K562 (cell line): ENCODE measurements at regions not wholly inside any gene's neighbourhood (a gene's known extent, or its start where the extent isn't known, plus 50 kb on each side); places are given as distances from the start of the nearest gene placed in this dataset.

Experiments
- ATAC-seq: fragments of 200-7000 bp; cut with Tn5 transposase; 3 replicates; pipeline ENCODE4 v1.9.1; 2020; ENCODE audit warnings: moderate library complexity
- BruUV-seq: library from RNA; stranded (reverse); fragments of 400-500 nt; replicated peaks from 2 replicates; lab custom pipeline; 2021; lab: Mats Ljungman, UMichigan
- CTCF ChIA-PET: fragments of 300-600 bp; formaldehyde crosslinking; extraction: SDS; loops from one replicate; lab custom pipeline; 2021; ENCODE audit warnings: low intra/inter-chr PET ratio; lab: Yijun Ruan, JAX
- POLR2A ChIA-PET: fragments of 300-600, 350-650 bp; sonication (Branson Sonifier 250); formaldehyde crosslinking; extraction: SDS; loops from one replicate; lab custom pipeline; 2021; ENCODE audit warnings: antibody characterized with exemption, inconsistent platforms; lab: Yijun Ruan, JAX
- DNase-seq, 4 experiments: peaks; one replicate each; pipeline versions ENCODE4 v3.0.0 to v3.0.0-alpha.2; 2011 to 2018; ENCODE audit warnings: low spot score in 3 of 4, mixed read lengths in 3 of 4; ENCODE audit errors: extremely low read depth in 1 of 4
- FAIRE-seq: peaks from 2 replicates; lab custom pipeline; 2011; peaks lifted over from hg19 to GRCh38; lab: Jason Lieb, UNC
- H2AFZ ChIP-seq: 2 replicates; pipeline ENCODE4 v1.6.0; 2011; ENCODE audit warnings: low read depth, low read length, control low read depth, inconsistent platforms
- H3K27ac ChIP-seq: fragments of 200-600 bp; 3 replicates; pipeline ENCODE4 v1.8.0; 2011; ENCODE audit warnings: low read depth, mild to moderate bottlenecking, control low read depth, inconsistent platforms, low read length, moderate library complexity, mixed read lengths; ENCODE audit errors: extremely low read depth
- H3K27me3 ChIP-seq, 2 experiments: fragments of 300-600 bp in 1 of 2; 2 replicates in 1 of 2; 3 replicates in 1 of 2; pipeline versions ENCODE4 v1.6.0 to v1.8.0; 2011; ENCODE audit warnings: inconsistent platforms in 2 of 2, low read length in 2 of 2, mild to moderate bottlenecking in 1 of 2, mixed read lengths in 1 of 2, moderate library complexity in 1 of 2; ENCODE audit not compliant: control insufficient read depth in 2 of 2, insufficient read depth in 2 of 2
- H3K36me3 ChIP-seq: fragments of 300-600 bp; 3 replicates; pipeline ENCODE4 v1.8.0; 2011; ENCODE audit warnings: mild to moderate bottlenecking, low read length, inconsistent platforms; ENCODE audit not compliant: control insufficient read depth, insufficient read depth
- H3K4me1 ChIP-seq, 2 experiments: fragments of 200-600 bp in 1 of 2; replicated peaks in 1 of 2; 2 replicates in 1 of 2; 3 replicates in 1 of 2; pipeline versions ENCODE4 v1.5.1 to v1.8.0; 2011; ENCODE audit warnings: inconsistent platforms in 2 of 2, low read length in 2 of 2, mild to moderate bottlenecking in 1 of 2, mixed read lengths in 1 of 2, moderate library complexity in 1 of 2; ENCODE audit not compliant: control insufficient read depth in 2 of 2, insufficient read depth in 2 of 2
- H3K4me2 ChIP-seq: 2 replicates; pipeline ENCODE4 v1.6.1; 2011; ENCODE audit warnings: low read length, control low read depth, inconsistent platforms, mixed read lengths; ENCODE audit not compliant: insufficient read depth
- H3K4me3 ChIP-seq: fragments of 200-600 bp; sonication (generic), shearing (Covaris generic); 2 replicates; pipeline ENCODE4 v1.5.1; 2016; ENCODE audit warnings: control low read depth, inconsistent platforms
- H3K79me2 ChIP-seq: fragments of 200-600 bp; 3 replicates; pipeline ENCODE4 v1.8.0; 2011; ENCODE audit warnings: low read length, inconsistent platforms; ENCODE audit not compliant: control insufficient read depth, insufficient read depth
- H3K9ac ChIP-seq, 2 experiments: 2 replicates each; pipeline versions ENCODE4 v1.6.0 to v1.6.1; 2011; ENCODE audit warnings: low read depth in 2 of 2, low read length in 2 of 2, control low read depth in 1 of 2, inconsistent platforms in 1 of 2, mild to moderate bottlenecking in 1 of 2, mixed read lengths in 1 of 2; ENCODE audit not compliant: insufficient read depth in 1 of 2
- H3K9me1 ChIP-seq: one replicate; pipeline ENCODE4 v1.6.0; 2011; ENCODE audit warnings: inconsistent platforms, mild to moderate bottlenecking, low read length, moderate library complexity; ENCODE audit not compliant: control insufficient read depth, insufficient read depth
- H3K9me3 ChIP-seq: replicated peaks from 2 replicates; pipeline ENCODE4 v1.5.1; 2011; ENCODE audit warnings: low read depth, low read length, inconsistent platforms; ENCODE audit not compliant: control insufficient read depth, insufficient read depth
- H4K20me1 ChIP-seq: replicated peaks from 2 replicates; pipeline ENCODE4 v1.6.1; 2011; ENCODE audit warnings: low read length, inconsistent platforms, mixed read lengths; ENCODE audit not compliant: control insufficient read depth, insufficient read depth
- CBFA2T3 ChIP-seq: fragments of 450-650 bp; IDR thresholded peaks from 2 replicates; pipeline ENCODE4 v1.6.1; 2017
- MAX ChIP-seq: sonication (generic); formaldehyde crosslinking; IDR thresholded peaks from 2 replicates; pipeline ENCODE4 v1.9.0; 2022; ENCODE audit warnings: mild to moderate bottlenecking, missing genetic modification reagents
- NBN ChIP-seq: fragments of 450-650 bp; IDR thresholded peaks from 2 replicates; pipeline ENCODE4 v1.6.1; 2016; ENCODE audit warnings: low read depth, mild to moderate bottlenecking
- NCOA1 ChIP-seq: fragments of 450-650 bp; IDR thresholded peaks from 2 replicates; pipeline ENCODE4 v1.6.1; 2016; ENCODE audit warnings: low read depth
- NR4A1 ChIP-seq, 2 experiments: fragments of 250-450 bp in 1 of 2; fragments of 450-650 bp in 1 of 2; sonication (Bioruptor Pico) in 1 of 2; IDR thresholded peaks; 2 replicates each; pipeline versions ENCODE4 v1.4.0 to v1.6.1; 2016 to 2020; ENCODE audit warnings: mild to moderate bottlenecking in 2 of 2, missing compliant biosample characterization in 1 of 2, missing genetic modification characterization in 1 of 2, moderate library complexity in 1 of 2
- POLR2AphosphoS2 ChIP-seq: IDR thresholded peaks from 2 replicates; pipeline ENCODE4 v1.6.1; 2012; ENCODE audit warnings: low read length, improper control_type of control experiment
- RBM22 ChIP-seq: fragments of 200-400 bp; formaldehyde crosslinking; IDR thresholded peaks from 2 replicates; pipeline ENCODE4 v1.6.1; 2018; ENCODE audit warnings: low read length, low read depth; ENCODE audit not compliant: poor library complexity, severe bottlenecking
- RBM25 ChIP-seq: fragments of 200-400 bp; formaldehyde crosslinking; IDR thresholded peaks from 2 replicates; pipeline ENCODE4 v1.6.1; 2018; ENCODE audit warnings: low read length, low read depth, moderate library complexity; ENCODE audit not compliant: severe bottlenecking
- TGIF2 ChIP-seq: sonication (generic); formaldehyde crosslinking; IDR thresholded peaks from 2 replicates; pipeline ENCODE4 v1.8.1; 2022; ENCODE audit warnings: mild to moderate bottlenecking, missing genetic modification reagents, moderate library complexity
- ZBTB5 ChIP-seq: fragments of 450-650 bp; IDR thresholded peaks from 2 replicates; pipeline ENCODE4 v1.6.1; 2017; ENCODE audit warnings: antibody characterized with exemption
- ZHX1 ChIP-seq: fragments of 150-350 bp; conservative IDR thresholded peaks from 2 replicates; pipeline ENCODE4 v1.6.1; 2014; ENCODE audit warnings: low read length
- ZNF280A ChIP-seq: fragments of 450-650 bp; IDR thresholded peaks from 2 replicates; pipeline ENCODE4 v1.6.1; 2018; ENCODE audit warnings: mild to moderate bottlenecking, low read depth; ENCODE audit not compliant: partially characterized antibody
- ZNF282 ChIP-seq: sonication (generic); formaldehyde crosslinking; IDR thresholded peaks from 2 replicates; pipeline ENCODE4 v1.8.1; 2023; ENCODE audit warnings: missing genetic modification reagents
- ZNF347 ChIP-seq: fragments of 450-650 bp; formaldehyde crosslinking; IDR thresholded peaks from 2 replicates; pipeline ENCODE4 v1.4.0; 2020; ENCODE audit warnings: low read depth, mild to moderate bottlenecking, moderate library complexity
- ZNF41 ChIP-seq: fragments of 250-450 bp; sonication (Bioruptor Pico); conservative IDR thresholded peaks from 2 replicates; pipeline ENCODE4 v1.4.0; 2020; ENCODE audit warnings: mild to moderate bottlenecking
- WGBS: fragments of 100-300 bp; shearing (Covaris generic); methylation state at CpG from one replicate; pipeline ENCODE4 v1.1.6; 2016; ENCODE audit warnings: low coverage, mixed read lengths; ENCODE audit not compliant: insufficient coverage; ENCODE audit errors: missing lambda C conversion rate; 5-methylcytosine and 5-hydroxymethylcytosine counted together
- in situ Hi-C: fragments of 300-500 bp; cut with MboI; formaldehyde crosslinking; loops from 4 replicates; pipeline ENCODE4 v1.15.0; 2018; ENCODE audit warnings: inconsistent platforms, mixed read lengths
- intact Hi-C: fragments of 100-400 bp; cut with micrococcal nuclease; formaldehyde crosslinking; loops from 2 replicates; pipeline ENCODE4 v1.14.2; 2022

- no peak for TF ChIP-seq ZHX1
- no peak for TF ChIP-seq ZBTB5
- no peak for TF ChIP-seq NCOA1
- TF ChIP-seq RBM25, result no peak
Measured at GRCh38 chr13:50133358-50133953, 118.2 kb downstream of the KCNRG start (continued).

- Histone ChIP-seq H3K79me2 (no peaks in the 10 kb centered on the region), H3K4me3 (no peak overlapping the region), H3K4me1 (no peaks in the 10 kb centered on the region), H4K20me1 (no peaks in the 10 kb centered on the region), H3K9me3 (no peaks in the 10 kb centered on the region), H3K27ac (no peak overlapping the region), H3K27me3 (no peaks in the 10 kb centered on the region), H2AFZ (peak overlapping the region; percentile 33; the same call in 1 of the 2 replicates), H3K9ac (no peak overlapping the region), H3K9me1 (no peaks in the 10 kb centered on the region), H3K36me3 (no peaks in the 10 kb centered on the region), H3K4me2 (no peak overlapping the region)
- ATAC-seq, result no peak
- in situ Hi-C loops, result no loop called here
- ChIA-PET POLR2A (interaction anchor here (0.6 to 2.0 kb wide), 3 partner anchors 10 to 1514 kb away, joined by 3 to 7 read pairs (median 3); no protein-coding TSS in a partner anchor), CTCF (no interaction called here)
- WGBS, result 21% methylated on average over 3 of the region's 3 CpGs
- TF ChIP-seq RBM22 (no peak), MAX (CRISPR knock-in tag) (no peak), NBN (no peak), CBFA2T3 (no peak), ZNF282 (CRISPR knock-in tag) (no peak), TGIF2 (CRISPR knock-in tag) (no peak), ZNF347 (CRISPR knock-in tag) (no peak), NR4A1 (CRISPR knock-in tag; IDR thresholded peaks at IDR 0.05) (no peak), NR4A1 (tag; IDR thresholded peaks at IDR 0.05) (no peak), ZNF280A (no peak), ZNF41 (no peak), POLR2AphosphoS2 (no peak)
- BruUV-seq, result no TSS peak
- intact Hi-C loops, result no loop called here
- no peak for FAIRE-seq
- DNase-seq, result no peak
Measured at GRCh38 chr13:50136226-50136625, 121.0 kb downstream of the KCNRG start.
